Endothelial cell of umbilical vein (primary cell): ENCODE measurements at regions not wholly inside any gene's neighbourhood (a gene's known extent, or its start where the extent isn't known, plus 50 kb on each side); places are given as distances from the start of the nearest gene placed in this dataset.

ENCODE experiments used
- BruUV-seq: library from RNA; stranded (reverse); fragments of 400-500 nt; replicated peaks from 2 replicates; lab custom pipeline; 2021; lab: Mats Ljungman, UMichigan
- CTCF ChIA-PET: fragments of 300-600, 350-600 bp; sonication (Branson Sonifier 250); formaldehyde crosslinking; loops from one replicate; lab custom pipeline; 2021; ENCODE audit warnings: antibody characterized with exemption, inconsistent platforms; lab: Charles Lee
- POLR2A ChIA-PET: fragments of 300-600, 350-600 bp; sonication (Branson Sonifier 250); formaldehyde crosslinking; loops from one replicate; lab custom pipeline; 2021; ENCODE audit warnings: antibody characterized with exemption, inconsistent platforms; lab: Charles Lee
- DNase-seq: peaks from one replicate; pipeline ENCODE4 v3.0.0-alpha.2; 2011; ENCODE audit warnings: low read depth, low spot score
- FAIRE-seq: peaks from 2 replicates; lab custom pipeline; 2011; peaks lifted over from hg19 to GRCh38; lab: Jason Lieb, UNC
- H2AFZ ChIP-seq: 2 replicates; pipeline ENCODE4 v1.6.0; 2012; ENCODE audit warnings: low read depth, low read length, control low read depth, inconsistent platforms
- H3K27ac ChIP-seq: 2 replicates; pipeline ENCODE4 v1.5.1; 2011; ENCODE audit warnings: low read depth, mild to moderate bottlenecking, control low read depth, low read length, moderate library complexity; ENCODE audit not compliant: insufficient read depth
- H3K27me3 ChIP-seq, 2 experiments: 2 replicates each; pipeline versions ENCODE4 v1.6.0 to v1.6.1; 2011; ENCODE audit warnings: low read length in 2 of 2, mixed read lengths in 1 of 2; ENCODE audit not compliant: control insufficient read depth in 2 of 2, insufficient read depth in 2 of 2
- H3K36me3 ChIP-seq, 2 experiments: 2 replicates in 1 of 2; 3 replicates in 1 of 2; pipeline ENCODE4 v1.5.1; 2011; ENCODE audit warnings: low read length in 2 of 2, mild to moderate bottlenecking in 1 of 2, moderate library complexity in 1 of 2; ENCODE audit not compliant: control insufficient read depth in 2 of 2, insufficient read depth in 2 of 2; ENCODE audit errors: extremely low read depth in 1 of 2
- H3K4me1 ChIP-seq: 3 replicates; pipeline ENCODE4 v1.5.1; 2011; ENCODE audit warnings: mild to moderate bottlenecking, low read length; ENCODE audit not compliant: control insufficient read depth, insufficient read depth; ENCODE audit errors: extremely low read depth
- H3K4me2 ChIP-seq: 2 replicates; pipeline ENCODE4 v1.6.1; 2011; ENCODE audit warnings: low read length, control low read depth, mixed read lengths; ENCODE audit not compliant: insufficient read depth
- H3K4me3 ChIP-seq, 3 experiments: fragments of 200-600 bp in 1 of 3; sonication (generic), shearing (Covaris generic) in 1 of 3; replicated peaks in 1 of 3; 2 replicates each; pipeline ENCODE4 v1.5.1; 2011 to 2016; ENCODE audit warnings: control low read depth in 3 of 3, low read length in 3 of 3, mild to moderate bottlenecking in 2 of 3, inconsistent platforms in 1 of 3, low read depth in 1 of 3, moderate library complexity in 1 of 3; ENCODE audit not compliant: insufficient read depth in 1 of 3
- H3K79me2 ChIP-seq: 2 replicates; pipeline ENCODE4 v1.6.0; 2012; ENCODE audit warnings: low read length, inconsistent platforms; ENCODE audit not compliant: control insufficient read depth, insufficient read depth
- H3K9ac ChIP-seq: replicated peaks from 2 replicates; pipeline ENCODE3; 2011; ENCODE audit warnings: low read length, control low read depth; ENCODE audit not compliant: insufficient read depth; ENCODE audit errors: extremely low read depth
- H3K9me1 ChIP-seq: replicated peaks from 3 replicates; pipeline ENCODE4 v1.6.0; 2011; ENCODE audit warnings: mild to moderate bottlenecking, low read length; ENCODE audit not compliant: control insufficient read depth, insufficient read depth; ENCODE audit errors: extremely low read depth
- H3K9me3 ChIP-seq: replicated peaks from 2 replicates; pipeline ENCODE4 v1.5.1; 2012; ENCODE audit warnings: low read length, inconsistent platforms; ENCODE audit not compliant: control insufficient read depth, insufficient read depth
- H4K20me1 ChIP-seq: replicated peaks from 2 replicates; pipeline ENCODE3; 2011; ENCODE audit warnings: mild to moderate bottlenecking, low read length; ENCODE audit not compliant: control insufficient read depth, insufficient read depth; ENCODE audit errors: extremely low read depth
- CTCF ChIP-seq, 2 donors: IDR thresholded peaks; 1 replicate in 1 of 2; 2 replicates in 1 of 2; pipeline ENCODE4 v1.5.1; 2011; ENCODE audit warnings: low read length in 2 of 2, mild to moderate bottlenecking in 2 of 2, moderate library complexity in 2 of 2, control low read depth in 1 of 2, inconsistent platforms in 1 of 2, low read depth in 1 of 2; ENCODE audit not compliant: insufficient read depth in 1 of 2; ENCODE audit errors: extremely low read depth in 1 of 2
- FOS ChIP-seq: IDR thresholded peaks from 2 replicates; pipeline ENCODE4 v1.6.1; 2011; ENCODE audit warnings: mild to moderate bottlenecking, low read length, moderate library complexity, borderline replicate concordance; ENCODE audit not compliant: insufficient read depth
- GATA2 ChIP-seq: IDR thresholded peaks from 2 replicates; pipeline ENCODE4 v1.7.0; 2011; ENCODE audit warnings: low read depth, mild to moderate bottlenecking, moderate library complexity, mixed read lengths, low read length; ENCODE audit not compliant: insufficient read length, insufficient read depth
- JUN ChIP-seq: IDR thresholded peaks from 2 replicates; pipeline ENCODE4 v1.6.1; 2011; ENCODE audit warnings: borderline replicate concordance, low read depth; ENCODE audit not compliant: insufficient read length, insufficient read depth
- MAX ChIP-seq: IDR thresholded peaks from 2 replicates; pipeline ENCODE4 v1.6.1; 2011; ENCODE audit not compliant: insufficient read depth, insufficient read length
- MYC ChIP-seq: IDR thresholded peaks from one replicate; pipeline ENCODE4 v1.6.1; 2011; ENCODE audit warnings: mild to moderate bottlenecking, low read depth, low read length
- dilution Hi-C: fragments of 300-500 bp; cut with MboI; formaldehyde crosslinking; loops from one replicate; pipeline ENCODE4 v1.15.0; 2019; ENCODE audit warnings: low sequenced_read_pairs; ENCODE audit not compliant: extremely low pct_ligation_motif_present
- intact Hi-C: fragments of 100-400 bp; cut with micrococcal nuclease; formaldehyde crosslinking; loops from one replicate; pipeline ENCODE4 v1.10.0; 2022

GRCh38 chr7:36792421-36792820, 68.1 kb upstream of the AOAH start:
- no TSS peak for BruUV-seq
- no peak overlapping the region for H2AFZ ChIP-seq
- CTCF ChIA-PET: no interaction called here
- dilution Hi-C loops (no loop called here), intact Hi-C loops (no loop called here)
- POLR2A ChIA-PET: no interaction called here
- no peaks in the 10 kb centered on the region for H3K27me3 ChIP-seq
- no peak for DNase-seq
- no peaks in the 10 kb centered on the region for H3K79me2 ChIP-seq
- no peaks in the 10 kb centered on the region for H3K9me1 ChIP-seq
- no peaks in the 10 kb centered on the region for H3K4me1 ChIP-seq
- H3K4me3 ChIP-seq: no peak overlapping the region
- no peaks in the 10 kb centered on the region for H4K20me1 ChIP-seq
- TF ChIP-seq JUN: no peak
- no peak for TF ChIP-seq GATA2
- no peak for TF ChIP-seq FOS
- TF ChIP-seq MYC: no peak
- TF ChIP-seq CTCF (IDR thresholded peaks at IDR 0.05; ENCODE audit: extremely low read depth in 1 of 2, insufficient read depth in 1 of 2, low read depth in 1 of 2, low read length in 2 of 2): no peak
- H3K9me3 ChIP-seq: no peaks in the 10 kb centered on the region
- no peak overlapping the region for H3K27ac ChIP-seq
- H3K9ac ChIP-seq: no peak overlapping the region
- FAIRE-seq: no peak
- no peaks in the 10 kb centered on the region for H3K36me3 ChIP-seq
- no peak overlapping the region for H3K4me2 ChIP-seq

GRCh38 chr7:36790311-36790787, 66.1 kb upstream of the AOAH start:
- ChIA-PET CTCF (interaction anchor here (1.7 kb wide), 1 partner anchor 391 kb away, joined by 6 read pairs; no protein-coding TSS in a partner anchor), POLR2A (no interaction called here)
- Histone ChIP-seq H3K27ac (no peak overlapping the region), H3K9me1 (no peaks in the 10 kb centered on the region), H4K20me1 (no peaks in the 10 kb centered on the region), H3K4me1 (no peaks in the 10 kb centered on the region), H3K27me3 (no peaks in the 10 kb centered on the region), H3K9me3 (no peaks in the 10 kb centered on the region), H3K4me2 (no peak overlapping the region), H3K4me3 (no peak overlapping the region), H3K36me3 (no peaks in the 10 kb centered on the region), H2AFZ (no peak overlapping the region), H3K79me2 (no peaks in the 10 kb centered on the region), H3K9ac (no peak overlapping the region)
- no peak for DNase-seq
- intact Hi-C loops (no loop called here), dilution Hi-C loops (no loop called here)
- BruUV-seq: no TSS peak
- TF ChIP-seq JUN (no peak), GATA2 (no peak), MAX (no peak), MYC (no peak)
- FAIRE-seq: no peak
